GM18867 (cell line): ENCODE measurements at regions not wholly inside any gene's neighbourhood (a gene's known extent, or its start where the extent isn't known, plus 50 kb on each side); places are given as distances from the start of the nearest gene placed in this dataset.
A peak's percentile ranks its signal among the peaks of the same experiment; 100 is the strongest.
"Not testable (repeated sequence)": the region's sequence is repeated elsewhere in the genome, so short reads cannot be mapped to it uniquely, and the experiment has no call there.

Source experiments
- ATAC-seq: cut with Tn5 transposase; IDR thresholded peaks from one replicate; pipeline ENCODE4 v1.9.1; 2021; ENCODE audit warnings: mild to moderate bottlenecking, moderate library complexity; ENCODE audit not compliant: unreplicated experiment

GRCh38 chr4:26171501-26171900 lies 149.3 kb upstream of the RBPJ start:
- ATAC-seq: no peak

GRCh38 chr4:26171941-26172340 lies 148.9 kb upstream of the RBPJ start:
- ATAC-seq: no peak

- no peak for ATAC-seq
Observed at GRCh38 chr4:26173619-26174018, 147.2 kb upstream of the RBPJ start.

GRCh38 chr4:26174027-26174426 lies 146.8 kb upstream of the RBPJ start:
- peak; percentile 56 for ATAC-seq

GRCh38 chr4:26175006-26175786 lies 145.6 kb upstream of the RBPJ start:
- ATAC-seq: peak; percentile 44

GRCh38 chr4:26175905-26176470 lies 144.8 kb upstream of the RBPJ start:
- ATAC-seq: no peak

GRCh38 chr4:26176598-26177149 lies 144.1 kb upstream of the RBPJ start:
- ATAC-seq: no peak

- ATAC-seq: no peak
Observed at GRCh38 chr4:26178854-26179253, 142.0 kb upstream of the RBPJ start.

- peak; percentile 83 for ATAC-seq
Observed at GRCh38 chr4:26179316-26179760, 141.5 kb upstream of the RBPJ start.

GRCh38 chr4:26181616-26182015 lies 139.2 kb upstream of the RBPJ start:
- ATAC-seq: no peak

GRCh38 chr4:26183017-26183416 lies 137.8 kb upstream of the RBPJ start:
- ATAC-seq: no peak

- no peak for ATAC-seq
Observed at GRCh38 chr4:26185436-26185835, 135.4 kb upstream of the RBPJ start.

GRCh38 chr4:26191353-26191752 lies 129.5 kb upstream of the RBPJ start:
- ATAC-seq: no peak

GRCh38 chr4:26192899-26193869 lies 127.6 kb upstream of the RBPJ start:
- peak; percentile 44 for ATAC-seq

GRCh38 chr4:26194764-26195163 lies 126.0 kb upstream of the RBPJ start:
- ATAC-seq: peak; percentile 35

- no peak for ATAC-seq
Observed at GRCh38 chr4:26196567-26196966, 124.2 kb upstream of the RBPJ start.

- ATAC-seq: peak; percentile 80
Observed at GRCh38 chr4:26197018-26197779, 123.6 kb upstream of the RBPJ start.

- ATAC-seq: not testable (repeated sequence)
Observed at GRCh38 chr4:26198931-26199330, 121.9 kb upstream of the RBPJ start.

- no peak for ATAC-seq
Observed at GRCh38 chr4:26199596-26199995, 121.2 kb upstream of the RBPJ start.

- no peak for ATAC-seq
Observed at GRCh38 chr4:26201120-26201519, 119.7 kb upstream of the RBPJ start.
